Panc1 (cell line): ENCODE measurements at regions not wholly inside any gene's neighbourhood (a gene's known extent, or its start where the extent isn't known, plus 50 kb on each side); places are given as distances from the start of the nearest gene placed in this dataset.

Experiments used
- ATAC-seq: fragments of 200-7000 bp; cut with Tn5 transposase; 2 replicates; pipeline ENCODE4 v1.9.1; 2020; ENCODE audit warnings: mild to moderate bottlenecking, moderate library complexity
- BruUV-seq: library from RNA; stranded (reverse); fragments of 400-500 nt; replicated peaks from 2 replicates; lab custom pipeline; 2021; lab: Mats Ljungman, UMichigan
- CTCF ChIA-PET: fragments of 300-600 bp; sonication (Branson Sonifier 250); formaldehyde crosslinking; loops from one replicate; lab custom pipeline; 2022; ENCODE audit warnings: antibody characterized with exemption; lab: Charles Lee
- POLR2A ChIA-PET: fragments of 300-600 bp; sonication (Branson Sonifier 250); formaldehyde crosslinking; loops from one replicate; lab custom pipeline; 2022; ENCODE audit warnings: antibody characterized with exemption; lab: Charles Lee
- DNase-seq: peaks from one replicate; pipeline ENCODE4 v3.0.0-alpha.2; 2010; ENCODE audit warnings: low read depth, low spot score
- H3K27ac ChIP-seq: 2 replicates; pipeline ENCODE4 v1.5.1; 2011; ENCODE audit warnings: mild to moderate bottlenecking, low read length, inconsistent platforms
- H3K27me3 ChIP-seq: fragments of 200-500 bp; sonication (Bioruptor generic); 2 replicates; pipeline ENCODE4 v1.6.0; 2014; ENCODE audit warnings: low read length, inconsistent platforms; ENCODE audit not compliant: control insufficient read depth, insufficient read depth
- H3K36me3 ChIP-seq: fragments of 200-500 bp; sonication (Bioruptor generic); 2 replicates; pipeline ENCODE4 v1.5.1; 2014; ENCODE audit warnings: inconsistent platforms, mild to moderate bottlenecking, low read length, moderate library complexity; ENCODE audit not compliant: control insufficient read depth, insufficient read depth
- H3K4me1 ChIP-seq: 2 replicates; pipeline ENCODE4 v1.5.1; 2011; ENCODE audit warnings: inconsistent platforms, mild to moderate bottlenecking, low read length, moderate library complexity; ENCODE audit not compliant: control insufficient read depth, insufficient read depth
- H3K4me3 ChIP-seq, 2 experiments: 2 replicates each; pipeline ENCODE4 v1.5.1; 2011 to 2012; ENCODE audit warnings: low read depth in 2 of 2, low read length in 2 of 2, mild to moderate bottlenecking in 2 of 2, inconsistent platforms in 1 of 2, moderate library complexity in 1 of 2
- H3K9me3 ChIP-seq: fragments of 200-500 bp; sonication (Bioruptor generic); 2 replicates; pipeline ENCODE4 v1.5.1; 2014; ENCODE audit warnings: low read depth, mild to moderate bottlenecking, inconsistent platforms, low read length, moderate library complexity; ENCODE audit not compliant: control insufficient read depth, insufficient read depth
- CTCF ChIP-seq: fragments of 450-650 bp; IDR thresholded peaks from 2 replicates; pipeline ENCODE4 v1.5.1; 2017; ENCODE audit warnings: mild to moderate bottlenecking
- POLR2AphosphoS5 ChIP-seq: IDR thresholded peaks from 2 replicates; pipeline ENCODE4 v1.6.1; 2012; ENCODE audit warnings: mild to moderate bottlenecking, low read depth, low read length, moderate library complexity
- REST ChIP-seq, 2 experiments: IDR thresholded peaks; 2 replicates each; pipeline ENCODE4 v1.6.1; 2011 to 2012; ENCODE audit warnings: low read depth in 2 of 2, control low read depth in 1 of 2, low read length in 1 of 2, mild to moderate bottlenecking in 1 of 2, moderate library complexity in 1 of 2; ENCODE audit not compliant: insufficient read depth in 1 of 2
- SIN3A ChIP-seq: IDR thresholded peaks from 2 replicates; pipeline ENCODE4 v1.6.1; 2012; ENCODE audit warnings: low read depth, mild to moderate bottlenecking, low read length, moderate library complexity, borderline replicate concordance; ENCODE audit not compliant: insufficient read depth
- TCF7L2 ChIP-seq: IDR thresholded peaks from 2 replicates; pipeline ENCODE4 v1.6.1; 2011; ENCODE audit warnings: mild to moderate bottlenecking, low read depth, low read length, inconsistent platforms
- in situ Hi-C: cut with HindIII; loops from 2 replicates; pipeline ENCODE4 v1.10.0; 2016; ENCODE audit warnings: low sequenced_read_pairs, low pct_unique_long_range_greater_than_20kb
- intact Hi-C: fragments of 100-400 bp; cut with micrococcal nuclease; formaldehyde crosslinking; loops from one replicate; pipeline ENCODE4 v1.10.0; 2022; ENCODE audit not compliant: unreplicated experiment

- POLR2A ChIA-PET, result no interaction called here
Measured at GRCh38 chr1:36567601-36568341, 85.1 kb upstream of the CSF3R start.

More at GRCh38 chr1:36567601-36568341, 85.1 kb upstream of the CSF3R start:
- in situ Hi-C loops, result no loop called here
- no peak overlapping the region for H3K4me3 ChIP-seq
- no peak for TF ChIP-seq REST (IDR thresholded peaks at IDR 0.05; ENCODE audit: insufficient read depth in 1 of 2, low read depth in 2 of 2, low read length in 1 of 2)
- TF ChIP-seq SIN3A, result no peak
- TF ChIP-seq TCF7L2, result no peak
- TF ChIP-seq CTCF, result no peak
- TF ChIP-seq POLR2AphosphoS5, result no peak
- no peak for DNase-seq
- intact Hi-C loops, result no loop called here
- no peak overlapping the region for H3K27ac ChIP-seq
- CTCF ChIA-PET, result no interaction called here
- BruUV-seq, result no TSS peak
- H3K4me1 ChIP-seq, result no peaks in the 10 kb centered on the region
- ATAC-seq, result peak; percentile 33; the same call in 1 of the 2 replicates
- H3K36me3 ChIP-seq, result no peaks in the 10 kb centered on the region
- H3K27me3 ChIP-seq, result peaks cover 3% of the 10 kb centered on the region; the same call in 1 of the 2 replicates
- H3K9me3 ChIP-seq, result no peaks in the 10 kb centered on the region
